ENCODE measurements at regions not wholly inside any gene's neighbourhood (a gene's known extent, or its start where the extent isn't known, plus 50 kb on each side); places are given as distances from the start of the nearest gene placed in this dataset.
"Not testable (repeated sequence)": the region's sequence is repeated elsewhere in the genome, so short reads cannot be mapped to it uniquely, and the experiment has no call there.

GRCh38 chr14:84929086-84929485 is 600.9 kb upstream of the FLRT2 start:
- no peak for TF ChIP-seq CTCF (IDR thresholded peaks at IDR 0.05; ENCODE audit: insufficient read depth, missing control alignments)
- peak; percentile 53 for FAIRE-seq

DNA sequence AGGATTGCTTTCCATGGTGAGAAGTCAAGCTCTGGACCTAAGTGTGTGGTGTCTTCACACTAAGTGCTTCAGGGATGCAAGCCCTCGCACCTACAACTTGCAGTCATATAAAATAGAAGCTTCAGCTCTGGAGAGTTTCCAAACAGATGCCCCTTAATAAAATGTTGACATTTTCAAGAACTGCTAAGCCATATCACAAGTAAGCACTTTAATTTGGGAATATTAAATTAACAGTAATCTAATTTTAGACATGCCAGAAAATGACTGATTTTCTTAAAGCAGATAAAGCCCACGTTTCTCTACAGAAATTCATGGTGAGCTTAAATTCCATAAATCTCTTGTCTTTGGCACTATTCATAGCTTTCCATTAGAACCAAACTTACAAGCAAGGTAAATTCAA is 600.1 kb upstream of the FLRT2 start:
- FAIRE-seq (no peak), DNase-seq (ENCODE audit: insufficient read length, low spot score) (no peak)
- TF ChIP-seq CTCF (IDR thresholded peaks at IDR 0.05; ENCODE audit: insufficient read depth, missing control alignments), result no peak

More at GRCh38 chr14:84929086-84929485, 600.9 kb upstream of the FLRT2 start:
- no peak for DNase-seq (ENCODE audit: insufficient read length, low spot score)

GRCh38 chr14:84937016-84937415 is 592.9 kb upstream of the FLRT2 start:
- no peak for TF ChIP-seq CTCF (IDR thresholded peaks at IDR 0.05; ENCODE audit: insufficient read depth, missing control alignments)
- FAIRE-seq, result no peak

GRCh38 chr14:84937449-84937848 is 592.5 kb upstream of the FLRT2 start:
- no peak for DNase-seq (ENCODE audit: insufficient read length, low spot score)
- TF ChIP-seq CTCF (IDR thresholded peaks at IDR 0.05; ENCODE audit: insufficient read depth, missing control alignments), result no peak
- peak; percentile 79 for FAIRE-seq

More at GRCh38 chr14:84937016-84937415, 592.9 kb upstream of the FLRT2 start:
- no peak for DNase-seq (ENCODE audit: insufficient read length, low spot score)

GRCh38 chr14:84944901-84945300 is 585.0 kb upstream of the FLRT2 start:
- not testable (repeated sequence) for DNase-seq (ENCODE audit: insufficient read length, low spot score)

DNA sequence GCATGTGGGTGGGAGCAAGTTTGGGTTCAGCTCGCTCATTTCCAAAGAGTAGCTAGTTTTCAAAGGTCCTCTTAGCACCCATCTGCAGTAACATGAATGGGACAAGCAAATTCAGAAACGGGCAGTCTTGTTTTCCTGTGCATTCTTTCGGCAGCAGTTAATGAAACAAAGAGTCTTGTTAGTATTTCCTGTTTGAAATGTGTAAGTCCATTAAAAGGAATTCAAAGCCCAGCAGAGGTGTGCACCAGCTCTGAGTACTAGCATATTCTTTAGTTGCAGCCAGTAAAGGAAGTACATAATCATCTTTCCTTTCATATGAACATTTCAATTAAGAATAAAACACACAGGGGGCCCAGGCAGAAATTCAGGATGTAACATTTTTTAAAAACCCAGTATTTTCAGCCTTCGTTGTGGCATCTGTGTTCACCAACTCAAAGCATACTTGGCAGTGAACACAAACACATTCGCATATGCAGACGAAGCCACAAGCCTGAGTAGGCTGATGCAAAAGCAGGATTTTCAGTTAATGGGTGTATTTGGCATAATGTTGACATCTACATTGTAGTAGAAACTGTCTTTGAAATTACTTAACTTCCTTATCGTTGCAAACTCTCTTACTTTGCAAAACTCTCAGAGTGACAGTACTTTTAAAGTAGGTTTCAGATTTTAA is 570.0 kb upstream of the FLRT2 start:
- FAIRE-seq (no peak), DNase-seq (ENCODE audit: insufficient read length, low spot score) (no peak)
- no peak for TF ChIP-seq CTCF (IDR thresholded peaks at IDR 0.05; ENCODE audit: insufficient read depth, missing control alignments)

More at GRCh38 chr14:84944901-84945300, 585.0 kb upstream of the FLRT2 start:
- not testable (repeated sequence) for FAIRE-seq

DNA sequence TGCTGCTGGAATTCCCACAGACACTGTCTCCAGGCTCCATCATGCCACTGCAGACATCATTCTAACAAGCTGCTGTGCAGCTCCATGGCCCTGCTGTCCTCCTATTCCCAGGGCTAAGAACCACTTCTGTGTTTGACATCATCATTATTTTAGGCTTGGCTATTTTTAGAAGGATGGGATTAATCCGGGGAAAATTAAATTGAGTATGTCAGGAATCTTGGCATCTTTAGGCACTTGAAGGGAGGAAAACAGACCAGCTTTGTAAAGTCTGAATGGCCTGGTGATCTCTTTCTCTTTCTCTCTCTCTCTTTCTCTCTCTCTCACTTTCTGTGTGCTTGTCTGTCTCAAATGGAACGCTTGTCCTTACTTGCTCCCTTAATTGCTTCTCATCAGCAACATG is 568.3 kb upstream of the FLRT2 start:
- no peak for FAIRE-seq
- no peak for DNase-seq (ENCODE audit: insufficient read length, low spot score)
- no peak for TF ChIP-seq CTCF (IDR thresholded peaks at IDR 0.05; ENCODE audit: insufficient read depth, missing control alignments)
